ENCODE measurements at regions not wholly inside any gene's neighbourhood (a gene's known extent, or its start where the extent isn't known, plus 50 kb on each side); places are given as distances from the start of the nearest gene placed in this dataset.

- no peak overlapping the region for H2AFZ ChIP-seq (ENCODE audit: low read length)
- H3K36me3 ChIP-seq (ENCODE audit: insufficient read depth, low read length), result no peaks in the 10 kb centered on the region
- H3F3A ChIP-seq (ENCODE audit: insufficient read depth, low read length), result no peaks in the 10 kb centered on the region
- no peak overlapping the region for H3K27ac ChIP-seq (ENCODE audit: low read depth, low read length, poor library complexity, severe bottlenecking)
- no peaks in the 10 kb centered on the region for H3K27me3 ChIP-seq (ENCODE audit: insufficient read depth, low read length)
- no peak overlapping the region for H3K4me2 ChIP-seq (ENCODE audit: low read length)
- H3K79me2 ChIP-seq (ENCODE audit: insufficient read depth, low read length), result no peaks in the 10 kb centered on the region
- no peak overlapping the region for H3K4me3 ChIP-seq (ENCODE audit: low read depth, low read length, poor library complexity, severe bottlenecking)
- no peaks in the 10 kb centered on the region for H3K4me1 ChIP-seq (ENCODE audit: insufficient read depth, low read length, severe bottlenecking)
- no peak for TF ChIP-seq CTCF (IDR thresholded peaks at IDR 0.05; ENCODE audit: low read length)
- no peak for TF ChIP-seq EZH2 (IDR thresholded peaks at IDR 0.05; ENCODE audit: borderline replicate concordance, low read length)
- H3K9me3 ChIP-seq (ENCODE audit: low read length), result no peaks in the 10 kb centered on the region
- no peaks in the 10 kb centered on the region for H4K20me1 ChIP-seq (ENCODE audit: insufficient read depth, low read length)
- no peaks in the 10 kb centered on the region for H3K9me2 ChIP-seq (ENCODE audit: low read depth, low read length)
- H3K9ac ChIP-seq (ENCODE audit: low read length), result no peak overlapping the region
Observed at GRCh38 chr5:96533371-96533770, 100.3 kb upstream of the PCSK1 start.

- H3F3A ChIP-seq (ENCODE audit: insufficient read depth, low read length), result no peaks in the 10 kb centered on the region
- no peaks in the 10 kb centered on the region for H4K20me1 ChIP-seq (ENCODE audit: insufficient read depth, low read length)
- no peaks in the 10 kb centered on the region for H3K36me3 ChIP-seq (ENCODE audit: insufficient read depth, low read length)
- H3K4me1 ChIP-seq (ENCODE audit: insufficient read depth, low read length, severe bottlenecking), result no peaks in the 10 kb centered on the region
- H3K4me2 ChIP-seq (ENCODE audit: low read length), result no peak overlapping the region
- no peaks in the 10 kb centered on the region for H3K9me3 ChIP-seq (ENCODE audit: low read length)
- H3K9ac ChIP-seq (ENCODE audit: low read length), result no peak overlapping the region
- no peak overlapping the region for H3K4me3 ChIP-seq (ENCODE audit: low read depth, low read length, poor library complexity, severe bottlenecking)
- H3K79me2 ChIP-seq (ENCODE audit: insufficient read depth, low read length), result no peaks in the 10 kb centered on the region
- H3K27me3 ChIP-seq (ENCODE audit: insufficient read depth, low read length), result no peaks in the 10 kb centered on the region
- H2AFZ ChIP-seq (ENCODE audit: low read length), result no peak overlapping the region
- no peaks in the 10 kb centered on the region for H3K9me2 ChIP-seq (ENCODE audit: low read depth, low read length)
- H3K27ac ChIP-seq (ENCODE audit: low read depth, low read length, poor library complexity, severe bottlenecking), result no peak overlapping the region
- no peak for TF ChIP-seq CTCF (IDR thresholded peaks at IDR 0.05; ENCODE audit: low read length)
- TF ChIP-seq EZH2 (IDR thresholded peaks at IDR 0.05; ENCODE audit: borderline replicate concordance, low read length), result no peak
Observed at GRCh38 chr5:96537386-96537785, 104.3 kb upstream of the PCSK1 start.

- TF ChIP-seq EZH2 (IDR thresholded peaks at IDR 0.05; ENCODE audit: borderline replicate concordance, low read length), result no peak
- TF ChIP-seq CTCF (IDR thresholded peaks at IDR 0.05; ENCODE audit: low read length), result no peak
- Histone ChIP-seq H3K79me2 (ENCODE audit: insufficient read depth, low read length) (no peaks in the 10 kb centered on the region), H3K4me2 (ENCODE audit: low read length) (no peak overlapping the region), H3K9ac (ENCODE audit: low read length) (no peak overlapping the region), H4K20me1 (ENCODE audit: insufficient read depth, low read length) (no peaks in the 10 kb centered on the region), H3F3A (ENCODE audit: insufficient read depth, low read length) (no peaks in the 10 kb centered on the region), H2AFZ (ENCODE audit: low read length) (no peak overlapping the region), H3K27ac (ENCODE audit: low read depth, low read length, poor library complexity, severe bottlenecking) (no peak overlapping the region), H3K4me1 (ENCODE audit: insufficient read depth, low read length, severe bottlenecking) (no peaks in the 10 kb centered on the region), H3K27me3 (ENCODE audit: insufficient read depth, low read length) (no peaks in the 10 kb centered on the region), H3K9me3 (ENCODE audit: low read length) (no peaks in the 10 kb centered on the region), H3K9me2 (ENCODE audit: low read depth, low read length) (no peaks in the 10 kb centered on the region), H3K36me3 (ENCODE audit: insufficient read depth, low read length) (no peaks in the 10 kb centered on the region), H3K4me3 (ENCODE audit: low read depth, low read length, poor library complexity, severe bottlenecking) (no peak overlapping the region)
Observed at GRCh38 chr5:96538808-96539250, 105.8 kb upstream of the PCSK1 start.

All from OCI-LY1 (cell line).